Pancreas (tissue), 10 donors: ENCODE measurements at regions not wholly inside any gene's neighbourhood (a gene's known extent, or its start where the extent isn't known, plus 50 kb on each side); places are given as distances from the start of the nearest gene placed in this dataset.
A peak's percentile ranks its signal among the peaks of the same experiment; 100 is the strongest.

Source experiments
- ATAC-seq, 4 donors: fragments of 200-7000 bp; cut with Tn5 transposase; one replicate each; pipeline versions ENCODE4 v1.8.0 to v1.9.1; 2020; ENCODE audit warnings: mild to moderate bottlenecking in 4 of 4, moderate library complexity in 4 of 4
- DNase-seq, 6 donors: peaks; one replicate each; pipeline ENCODE4 v3.0.0-alpha.2; 2020
- FAIRE-seq: peaks from 2 replicates; lab custom pipeline; 2012; peaks lifted over from hg19 to GRCh38; lab: Jason Lieb, UNC
- H3K27ac ChIP-seq, 4 donors: fragments of 200-600 bp; sonication (generic); 1 replicate in 3 of 4; 2 replicates in 1 of 4; pipeline versions ENCODE4 v1.5.0 to v1.8.0; 2020
- H3K27me3 ChIP-seq, 4 donors: fragments of 200-600 bp; one replicate each; pipeline ENCODE4 v1.8.0; 2021
- H3K36me3 ChIP-seq, 3 donors: fragments of 200-600 bp; sonication (generic) in 1 of 3; one replicate each; pipeline versions ENCODE4 v1.5.0 to v1.8.0; 2020 to 2021
- H3K4me1 ChIP-seq, 3 donors: fragments of 200-600 bp; one replicate each; pipeline ENCODE4 v1.8.0; 2021
- H3K4me3 ChIP-seq, 4 donors: fragments of 200-600 bp; sonication (generic) in 2 of 4; one replicate each; pipeline versions ENCODE4 v1.5.0 to v1.8.0; 2020 to 2021
- H3K9me3 ChIP-seq, 4 donors: fragments of 200-600 bp; one replicate each; pipeline ENCODE4 v1.8.0; 2021
- CTCF ChIP-seq, 4 donors: fragments of 200-600 bp; sonication (generic) in 3 of 4; IDR thresholded peaks; one replicate each; pipeline versions ENCODE4 v1.5.0 to v1.8.0; 2021; ENCODE audit warnings: antibody characterized with exemption in 4 of 4
- WGBS, 2 donors: extraction: QIAGEN DNeasy Blood & Tissue Kit; methylation state at CpG; one replicate each; pipeline ENCODE4 v1.1.7; 2013; 5-methylcytosine and 5-hydroxymethylcytosine counted together
- intact Hi-C, 3 donors: fragments of 100-400 bp; cut with DNase I; formaldehyde crosslinking; loops; one replicate each; pipeline versions ENCODE4 v1.11.1 to v1.14.2; 2022
- donor health status: healthy with polysubstance abuse.
- donor health status: DM: no; HTN: no; CAD: no; lungs with moderate emphysema.
- donor health status: DM: no; HTN: no; CAD: no.
- donor health status: control.
- donor health status: control.
- donor health status: Bipolar disorder and iron deficiency.
- donor health status: DM: yes; HTN: yes; CAD: no.
- donor health status: DM: no; HTN: no; CAD: no.
- donor health status: DM: no; HTN: no; CAD: no.
- donor health status: DM: yes; HTN: yes; CAD: no.

GRCh38 chr3:76940181-76940770, 99.6 kb upstream of the ROBO2 start:
- Histone ChIP-seq H3K4me3 (no peak overlapping the region), H3K4me1 (no peaks in the 10 kb centered on the region), H3K27me3 (no peaks in the 10 kb centered on the region), H3K9me3 (no peaks in the 10 kb centered on the region), H3K27ac (no peak overlapping the region), H3K36me3 (no peaks in the 10 kb centered on the region)
- DNase-seq: no peak
- intact Hi-C loops: no loop called here
- FAIRE-seq: no peak
- 93 to 94% methylated on average over 13 to 15 of the region's 15 CpGs for WGBS, 2 donors
- no peak for TF ChIP-seq CTCF (IDR thresholded peaks at IDR 0.05)
- ATAC-seq: no peak

GRCh38 chr3:76941376-76941775, 98.5 kb upstream of the ROBO2 start:
- WGBS, 2 donors: 88 to 91% methylated on average over 4 of the region's 4 CpGs
- ATAC-seq (no peak), FAIRE-seq (no peak), DNase-seq (no peak)
- no peaks in the 10 kb centered on the region for H3K27me3 ChIP-seq
- intact Hi-C loops: no loop called here
- no peak overlapping the region for H3K4me3 ChIP-seq
- H3K9me3 ChIP-seq: no peaks in the 10 kb centered on the region
- TF ChIP-seq CTCF (IDR thresholded peaks at IDR 0.05): no peak
- no peaks in the 10 kb centered on the region for H3K36me3 ChIP-seq
- H3K4me1 ChIP-seq: no peaks in the 10 kb centered on the region
- H3K27ac ChIP-seq: no peak overlapping the region

- ATAC-seq (peak in 2 of 4 donors; percentile 36 to 51), FAIRE-seq (no peak), DNase-seq (no peak)
- Histone ChIP-seq H3K36me3 (no peaks in the 10 kb centered on the region), H3K27ac (no peak overlapping the region), H3K4me3 (no peak overlapping the region), H3K27me3 (no peaks in the 10 kb centered on the region), H3K4me1 (no peaks in the 10 kb centered on the region), H3K9me3 (no peaks in the 10 kb centered on the region)
- 54% methylated on average over 2 of the region's 2 CpGs for WGBS, 2 donors
- TF ChIP-seq CTCF (IDR thresholded peaks at IDR 0.05): no peak
- intact Hi-C loops: no loop called here
Observed at GRCh38 chr3:76942101-76942500, 97.8 kb upstream of the ROBO2 start.

GRCh38 chr3:76943058-76943457, 96.8 kb upstream of the ROBO2 start:
- 29 to 37% methylated on average over 3 of the region's 3 CpGs for WGBS, 2 donors
- H3K9me3 ChIP-seq: no peaks in the 10 kb centered on the region
- FAIRE-seq (no peak), DNase-seq (peak in 2 of 6 donors; percentile 11 to 18), ATAC-seq (peak in 3 of 4 donors; percentile 80 to 96 (median 84))
- no peaks in the 10 kb centered on the region for H3K36me3 ChIP-seq
- intact Hi-C loops: no loop called here
- peak overlapping the region in 1 of 4 donors; percentile 0 for H3K27ac ChIP-seq
- no peaks in the 10 kb centered on the region for H3K4me1 ChIP-seq
- no peak for TF ChIP-seq CTCF (IDR thresholded peaks at IDR 0.05)
- H3K4me3 ChIP-seq: no peak overlapping the region
- no peaks in the 10 kb centered on the region for H3K27me3 ChIP-seq

DNA sequence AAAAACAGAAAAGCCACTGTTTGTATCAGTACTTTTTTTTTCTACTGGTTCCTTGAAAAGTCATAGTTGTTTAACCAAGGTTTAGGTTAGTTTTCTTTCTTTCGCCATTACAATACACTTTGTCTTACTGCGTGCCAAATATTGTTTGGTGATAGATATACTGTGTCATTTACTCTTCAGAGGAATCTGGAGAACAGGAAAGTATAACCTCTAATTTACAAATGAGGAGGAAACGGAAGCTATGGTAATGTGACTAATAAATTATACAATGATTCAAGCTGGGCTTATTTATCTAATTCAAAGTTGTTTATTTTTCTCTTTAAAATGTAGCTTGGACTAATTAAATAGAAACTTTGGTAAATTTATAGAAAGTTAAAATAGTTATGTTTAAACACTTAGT, 96.2 kb upstream of the ROBO2 start:
- intact Hi-C loops: no loop called here
- Histone ChIP-seq H3K27ac (peak overlapping the region in 1 of 4 donors; percentile 0), H3K27me3 (no peaks in the 10 kb centered on the region), H3K36me3 (no peaks in the 10 kb centered on the region), H3K9me3 (no peaks in the 10 kb centered on the region), H3K4me1 (no peaks in the 10 kb centered on the region), H3K4me3 (no peak overlapping the region)
- WGBS, 2 donors: 25 to 27% methylated on average over 3 of the region's 3 CpGs
- FAIRE-seq (peak; percentile 41), ATAC-seq (peak in 3 of 4 donors; percentile 31 to 51 (median 49)), DNase-seq (no peak)
- TF ChIP-seq CTCF (IDR thresholded peaks at IDR 0.05): no peak
